HEK293 (cell line): ENCODE measurements at regions not wholly inside any gene's neighbourhood (a gene's known extent, or its start where the extent isn't known, plus 50 kb on each side); places are given as distances from the start of the nearest gene placed in this dataset.
"Not testable (repeated sequence)": the region's sequence is repeated elsewhere in the genome, so short reads cannot be mapped to it uniquely, and the experiment has no call there.

Source experiments
- CTCF ChIA-PET: fragments of 350-600 bp; formaldehyde crosslinking; extraction: SDS; loops from one replicate; lab custom pipeline; 2021; ENCODE audit warnings: antibody characterized with exemption; lab: Yijun Ruan, JAX
- POLR2A ChIA-PET: fragments of 300-600 bp; formaldehyde crosslinking; extraction: SDS; loops from one replicate; lab custom pipeline; 2020; ENCODE audit warnings: antibody characterized with exemption, inconsistent platforms; lab: Yijun Ruan, JAX
- H3K27ac ChIP-seq: fragments of 200-500 bp; sonication (Bioruptor generic); 2 replicates; pipeline ENCODE4 v1.5.1; 2014; ENCODE audit warnings: low read depth, low read length, control low read depth, inconsistent platforms; ENCODE audit errors: extremely low read depth
- H3K36me3 ChIP-seq, 2 experiments: fragments of 200-500 bp in 1 of 2; sonication (Bioruptor generic) in 1 of 2; 1 replicate in 1 of 2; 2 replicates in 1 of 2; pipeline ENCODE4 v1.5.1; 2014 to 2017; ENCODE audit warnings: inconsistent platforms in 2 of 2, low read length in 2 of 2; ENCODE audit not compliant: control insufficient read depth in 2 of 2, insufficient read depth in 1 of 2
- H3K4me1 ChIP-seq: fragments of 200-500 bp; sonication (Bioruptor generic); 2 replicates; pipeline ENCODE4 v1.5.1; 2014; ENCODE audit warnings: mild to moderate bottlenecking, low read length, inconsistent platforms; ENCODE audit not compliant: control insufficient read depth, insufficient read depth
- H3K4me3 ChIP-seq: 2 replicates; pipeline ENCODE4 v1.5.1; 2011; ENCODE audit warnings: low read depth, mild to moderate bottlenecking, control low read depth, low read length, moderate library complexity
- H3K9me3 ChIP-seq: fragments of 200-500 bp; sonication (Bioruptor generic); 2 replicates; pipeline ENCODE4 v1.5.1; 2014; ENCODE audit warnings: low read depth, low read length, inconsistent platforms; ENCODE audit not compliant: control insufficient read depth, insufficient read depth
- MZF1 ChIP-seq: fragments of 450-650 bp; formaldehyde crosslinking; IDR thresholded peaks from 2 replicates; pipeline ENCODE4 v1.5.1; 2017; ENCODE audit warnings: missing biosample characterization, missing genetic modification characterization, borderline replicate concordance
- OSR2 ChIP-seq: fragments of 450-650 bp; formaldehyde crosslinking; IDR thresholded peaks from 2 replicates; pipeline ENCODE4 v1.5.1; 2016; ENCODE audit warnings: missing biosample characterization, missing genetic modification characterization
- TRIM28 ChIP-seq: IDR thresholded peaks from 2 replicates; pipeline ENCODE4 v1.6.1; 2011; ENCODE audit warnings: low read length, control low read depth, borderline replicate concordance
- ZFP69B ChIP-seq: fragments of 450-650 bp; formaldehyde crosslinking; IDR thresholded peaks from 2 replicates; pipeline ENCODE4 v1.5.1; 2016; ENCODE audit warnings: missing biosample characterization, missing genetic modification characterization
- ZNF132 ChIP-seq: fragments of 450-650 bp; formaldehyde crosslinking; IDR thresholded peaks from 2 replicates; pipeline ENCODE4 v1.5.1; 2017; ENCODE audit warnings: missing biosample characterization, missing genetic modification characterization, borderline replicate concordance
- ZNF202 ChIP-seq: fragments of 450-650 bp; formaldehyde crosslinking; IDR thresholded peaks from 2 replicates; pipeline ENCODE4 v1.5.1; 2016; ENCODE audit warnings: missing biosample characterization, missing genetic modification characterization, borderline replicate concordance
- ZNF214 ChIP-seq: fragments of 450-650 bp; formaldehyde crosslinking; IDR thresholded peaks from 2 replicates; pipeline ENCODE4 v1.5.1; 2017; ENCODE audit warnings: missing biosample characterization, mild to moderate bottlenecking, missing genetic modification characterization, borderline replicate concordance
- ZNF324 ChIP-seq: fragments of 450-650 bp; formaldehyde crosslinking; IDR thresholded peaks from 2 replicates; pipeline ENCODE4 v1.5.1; 2016; ENCODE audit warnings: missing biosample characterization, missing genetic modification characterization
- ZNF341 ChIP-seq: fragments of 450-650 bp; formaldehyde crosslinking; IDR thresholded peaks from 2 replicates; pipeline ENCODE4; 2016; ENCODE audit warnings: low read depth, missing biosample characterization, missing genetic modification characterization
- ZNF350 ChIP-seq: fragments of 450-650 bp; formaldehyde crosslinking; IDR thresholded peaks from 2 replicates; pipeline ENCODE4 v1.5.0; 2017; ENCODE audit warnings: missing biosample characterization, mild to moderate bottlenecking, missing genetic modification characterization
- ZNF366 ChIP-seq: fragments of 450-650 bp; formaldehyde crosslinking; conservative IDR thresholded peaks from 2 replicates; pipeline ENCODE4 v1.5.1; 2016; ENCODE audit warnings: missing biosample characterization, missing genetic modification characterization
- ZNF394 ChIP-seq: fragments of 450-650 bp; formaldehyde crosslinking; IDR thresholded peaks from 2 replicates; pipeline ENCODE4 v1.5.1; 2016; ENCODE audit warnings: missing biosample characterization, missing genetic modification characterization, mild to moderate bottlenecking, moderate library complexity, borderline replicate concordance
- ZNF423 ChIP-seq: fragments of 450-650 bp; formaldehyde crosslinking; IDR thresholded peaks from 2 replicates; pipeline ENCODE4 v1.5.1; 2016; ENCODE audit warnings: missing biosample characterization, missing genetic modification characterization
- ZNF501 ChIP-seq: fragments of 450-650 bp; formaldehyde crosslinking; IDR thresholded peaks from 2 replicates; pipeline ENCODE4 v1.5.1; 2016; ENCODE audit warnings: missing biosample characterization, missing genetic modification characterization
- ZNF639 ChIP-seq: fragments of 450-650 bp; formaldehyde crosslinking; IDR thresholded peaks from 2 replicates; pipeline ENCODE4 v1.5.1; 2016; ENCODE audit warnings: missing biosample characterization, missing genetic modification characterization
- ZNF660 ChIP-seq: fragments of 450-650 bp; IDR thresholded peaks from 2 replicates; pipeline ENCODE4 v1.5.1; 2018; ENCODE audit warnings: missing biosample characterization, mild to moderate bottlenecking, missing genetic modification characterization
- ZNF677 ChIP-seq: fragments of 450-650 bp; IDR thresholded peaks from 2 replicates; pipeline ENCODE4 v1.5.0; 2018; ENCODE audit warnings: missing biosample characterization, mild to moderate bottlenecking, missing genetic modification characterization, moderate library complexity
- ZNF692 ChIP-seq: fragments of 450-650 bp; formaldehyde crosslinking; IDR thresholded peaks from 2 replicates; pipeline ENCODE4 v1.5.1; 2016; ENCODE audit warnings: missing biosample characterization, missing genetic modification characterization
- TF ChIP-seq, protein P1 (sequence below): fragments of 450-650 bp; formaldehyde crosslinking; IDR thresholded peaks from 2 replicates; pipeline ENCODE4 v1.5.1; 2016; ENCODE audit warnings: missing biosample characterization, missing genetic modification characterization
- TF ChIP-seq, protein P2 (sequence below): fragments of 450-650 bp; IDR thresholded peaks from 2 replicates; pipeline ENCODE4 v1.5.1; 2018; ENCODE audit warnings: missing biosample characterization, mild to moderate bottlenecking, missing genetic modification characterization

DNA sequence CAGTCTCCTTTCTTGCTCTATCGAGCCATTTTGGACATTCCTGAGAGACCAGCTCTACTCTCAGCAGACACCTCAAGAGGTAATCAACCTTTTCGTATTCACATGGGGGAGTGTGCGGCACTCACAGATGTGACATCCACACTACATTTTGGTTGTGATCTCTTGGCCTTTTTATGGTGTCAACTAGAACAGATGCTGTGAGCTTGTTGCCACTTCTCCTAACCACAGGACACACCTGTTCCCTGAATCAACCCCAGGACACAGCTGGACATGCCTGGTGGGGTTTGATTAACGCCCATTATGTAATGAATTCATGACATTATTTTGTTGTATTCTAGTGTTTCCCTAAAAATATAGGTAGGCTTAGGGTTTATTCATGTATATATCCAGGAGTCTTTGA, 1143.6 kb downstream of the TMEM121 start:
- TF ChIP-seq, protein P1, sequence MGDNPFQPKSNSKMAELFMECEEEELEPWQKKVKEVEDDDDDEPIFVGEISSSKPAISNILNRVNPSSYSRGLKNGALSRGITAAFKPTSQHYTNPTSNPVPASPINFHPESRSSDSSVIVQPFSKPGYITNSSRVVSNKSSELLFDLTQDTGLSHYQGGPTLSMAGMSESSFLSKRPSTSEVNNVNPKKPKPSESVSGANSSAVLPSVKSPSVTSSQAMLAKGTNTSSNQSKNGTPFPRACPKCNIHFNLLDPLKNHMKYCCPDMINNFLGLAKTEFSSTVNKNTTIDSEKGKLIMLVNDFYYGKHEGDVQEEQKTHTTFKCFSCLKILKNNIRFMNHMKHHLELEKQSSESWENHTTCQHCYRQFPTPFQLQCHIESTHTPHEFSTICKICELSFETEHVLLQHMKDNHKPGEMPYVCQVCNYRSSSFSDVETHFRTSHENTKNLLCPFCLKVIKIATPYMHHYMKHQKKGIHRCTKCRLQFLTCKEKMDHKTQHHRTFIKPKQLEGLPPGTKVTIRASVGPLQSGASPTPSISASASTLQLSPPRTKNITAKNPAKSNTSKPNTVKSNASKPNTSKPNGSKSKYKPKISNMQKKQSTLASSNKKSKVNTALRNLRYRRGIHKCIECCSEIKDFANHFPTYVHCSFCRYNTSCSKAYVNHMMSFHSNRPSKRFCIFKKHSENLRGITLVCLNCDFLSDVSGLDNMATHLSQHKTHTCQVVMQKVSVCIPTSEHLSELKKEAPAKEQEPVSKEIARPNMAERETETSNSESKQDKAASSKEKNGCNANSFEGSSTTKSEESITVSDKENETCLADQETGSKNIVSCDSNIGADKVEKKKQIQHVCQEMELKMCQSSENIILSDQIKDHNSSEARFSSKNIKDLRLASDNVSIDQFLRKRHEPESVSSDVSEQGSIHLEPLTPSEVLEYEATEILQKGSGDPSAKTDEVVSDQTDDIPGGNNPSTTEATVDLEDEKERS = no peak
- TF ChIP-seq ZNF639 (no peak), MZF1 (tag by site-specific recombination) (no peak), ZNF366 (no peak), ZNF692 (tag by site-specific recombination) (no peak), ZNF423 (tag by site-specific recombination) (no peak), ZNF660 (no peak), ZNF677 (no peak), ZNF324 (tag by site-specific recombination) (no peak), ZNF214 (tag by site-specific recombination) (no peak), OSR2 (tag by site-specific recombination) (no peak), ZNF202 (tag by site-specific recombination) (no peak), TRIM28 (no peak), ZNF501 (no peak), ZNF394 (tag by site-specific recombination) (no peak), ZFP69B (tag by site-specific recombination) (no peak), ZNF341 (no peak), ZNF350 (tag by site-specific recombination) (no peak), ZNF132 (tag by site-specific recombination) (no peak)
- TF ChIP-seq, protein P2, sequence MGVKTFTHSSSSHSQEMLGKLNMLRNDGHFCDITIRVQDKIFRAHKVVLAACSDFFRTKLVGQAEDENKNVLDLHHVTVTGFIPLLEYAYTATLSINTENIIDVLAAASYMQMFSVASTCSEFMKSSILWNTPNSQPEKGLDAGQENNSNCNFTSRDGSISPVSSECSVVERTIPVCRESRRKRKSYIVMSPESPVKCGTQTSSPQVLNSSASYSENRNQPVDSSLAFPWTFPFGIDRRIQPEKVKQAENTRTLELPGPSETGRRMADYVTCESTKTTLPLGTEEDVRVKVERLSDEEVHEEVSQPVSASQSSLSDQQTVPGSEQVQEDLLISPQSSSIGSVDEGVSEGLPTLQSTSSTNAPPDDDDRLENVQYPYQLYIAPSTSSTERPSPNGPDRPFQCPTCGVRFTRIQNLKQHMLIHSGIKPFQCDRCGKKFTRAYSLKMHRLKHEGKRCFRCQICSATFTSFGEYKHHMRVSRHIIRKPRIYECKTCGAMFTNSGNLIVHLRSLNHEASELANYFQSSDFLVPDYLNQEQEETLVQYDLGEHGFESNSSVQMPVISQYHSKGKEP (tag by site-specific recombination) = no peak
- CTCF ChIA-PET = interaction anchor here (1.3 to 1.4 kb wide), 2 partner anchors 10 to 161 kb away, joined by 4 read pairs; no protein-coding TSS in a partner anchor
- Histone ChIP-seq H3K9me3 (peaks cover 6% of the 10 kb centered on the region), H3K36me3 (no peaks in the 10 kb centered on the region), H3K4me1 (no peaks in the 10 kb centered on the region), H3K27ac (no peak overlapping the region), H3K4me3 (no peak overlapping the region)
- POLR2A ChIA-PET = no interaction called here

- H3K9me3 ChIP-seq, H3K4me1 ChIP-seq, H3K27ac ChIP-seq, H3K36me3 ChIP-seq, H3K4me3 ChIP-seq, POLR2A ChIA-PET: not testable (repeated sequence)
- CTCF ChIA-PET = interaction anchor here (0.6 to 1.2 kb wide), 2 partner anchors 47 to 80 kb away, joined by 3 read pairs; no protein-coding TSS in a partner anchor
Observed at GRCh38 chr14:106674093-106674492, 1147.7 kb downstream of the TMEM121 start.

GRCh38 chr14:106674509-106675125, 1148.2 kb downstream of the TMEM121 start:
- H3K4me3 ChIP-seq, H3K36me3 ChIP-seq, H3K4me1 ChIP-seq, H3K9me3 ChIP-seq, H3K27ac ChIP-seq, POLR2A ChIA-PET: not testable (repeated sequence)
- CTCF ChIA-PET = interaction anchor here (0.6 to 2.4 kb wide), 5 partner anchors 7 to 80 kb away, joined by 3 to 24 read pairs (median 5); no protein-coding TSS in a partner anchor

- H3K4me3 ChIP-seq, POLR2A ChIA-PET, H3K36me3 ChIP-seq, H3K27ac ChIP-seq, H3K9me3 ChIP-seq, H3K4me1 ChIP-seq: not testable (repeated sequence)
- CTCF ChIA-PET = interaction anchor here (0.7 to 2.4 kb wide), 8 partner anchors 8 to 83 kb away, joined by 3 to 24 read pairs (median 5); no protein-coding TSS in a partner anchor
Observed at GRCh38 chr14:106675716-106676115, 1149.3 kb downstream of the TMEM121 start.
